ENCODE measurements at regions not wholly inside any gene's neighbourhood (a gene's known extent, or its start where the extent isn't known, plus 50 kb on each side); places are given as distances from the start of the nearest gene placed in this dataset.

DNA sequence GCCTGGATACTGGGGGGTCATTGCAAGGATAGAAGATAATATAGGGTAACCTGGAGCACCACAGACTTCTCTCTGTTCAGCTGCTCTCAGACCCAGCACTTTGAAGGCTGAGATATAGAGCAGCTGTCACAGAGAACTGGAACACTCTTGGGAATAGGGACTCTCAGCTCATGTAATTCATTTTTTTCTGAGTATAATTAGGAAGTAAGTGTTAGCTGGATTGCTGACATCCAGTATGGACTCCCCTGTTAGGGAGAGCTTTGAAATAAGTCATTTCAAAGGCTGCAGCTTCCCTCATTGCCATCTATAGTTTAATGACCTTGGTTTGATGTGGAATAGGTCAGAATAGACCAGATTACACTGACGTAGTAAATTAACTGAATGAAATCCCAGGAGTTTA, 120.8 kb upstream of the POU2AF2 start:
- no peak for ATAC-seq (replicated peaks)

DNA sequence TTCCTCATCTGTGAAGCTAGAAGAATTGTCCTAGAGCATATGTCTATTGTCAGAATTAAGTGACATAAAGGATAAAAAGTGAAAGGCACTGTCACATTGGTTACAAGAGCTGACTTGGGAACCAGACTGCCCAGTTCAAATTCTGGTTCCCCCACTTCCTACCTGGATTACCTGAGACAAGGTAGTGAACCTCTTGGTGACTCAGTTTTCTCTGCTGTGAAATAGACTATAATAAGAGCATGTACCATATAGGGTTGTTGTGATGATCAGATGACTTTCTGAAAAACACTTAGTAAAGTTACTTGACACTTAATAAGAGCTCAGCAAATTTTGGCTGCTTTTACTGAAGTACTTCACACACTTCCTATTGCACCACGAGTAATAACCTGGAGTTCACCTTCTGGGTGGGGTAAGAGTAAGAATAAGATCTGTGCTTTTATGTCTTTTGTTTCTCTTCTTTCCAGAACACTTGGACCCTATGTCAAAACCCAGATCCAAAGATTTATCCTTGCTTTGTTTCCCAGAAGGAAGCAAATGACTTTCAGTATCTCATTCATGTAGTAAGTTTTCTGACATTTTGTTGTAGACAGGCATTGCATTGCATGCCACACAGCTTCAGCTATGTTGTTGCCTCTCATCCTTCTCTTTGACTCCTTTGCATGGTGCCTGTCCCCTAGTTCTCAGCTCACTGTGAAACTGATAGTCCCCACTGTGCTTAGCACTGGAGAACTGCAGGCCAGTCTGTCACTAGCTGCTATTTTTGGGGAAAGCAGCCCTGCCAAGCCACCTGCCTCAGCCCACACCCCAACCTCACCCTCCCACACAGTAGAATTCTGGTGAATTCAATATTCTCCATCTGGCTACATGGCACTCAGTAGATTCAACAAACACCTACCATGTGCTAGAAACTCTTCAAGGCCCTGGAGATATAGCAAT, 121.8 kb upstream of the POU2AF2 start:
- ATAC-seq (replicated peaks) = no peak
- DNase-seq = no peak
- Mint-ChIP-seq H3K36me3 (ENCODE audit: insufficient read depth) (no peaks in the 10 kb centered on the region), H3K27ac (no peak overlapping the region), H3K4me3 (no peak overlapping the region), H3K9me3 (no peaks in the 10 kb centered on the region), H3K27me3 (peaks cover 0 to 10% of the 10 kb centered on the region in 2 donors), H3K4me1 (ENCODE audit: low read depth in 2 of 2) (no peaks in the 10 kb centered on the region)

More for the DNA sequence above, 120.8 kb upstream of the POU2AF2 start:
- Mint-ChIP-seq H3K27ac (no peak overlapping the region), H3K4me1 (ENCODE audit: low read depth in 2 of 2) (no peaks in the 10 kb centered on the region), H3K9me3 (no peaks in the 10 kb centered on the region), H3K27me3 (peaks cover 0 to 10% of the 10 kb centered on the region in 2 donors), H3K4me3 (no peak overlapping the region), H3K36me3 (ENCODE audit: insufficient read depth) (no peaks in the 10 kb centered on the region)
- no peak for DNase-seq

DNA sequence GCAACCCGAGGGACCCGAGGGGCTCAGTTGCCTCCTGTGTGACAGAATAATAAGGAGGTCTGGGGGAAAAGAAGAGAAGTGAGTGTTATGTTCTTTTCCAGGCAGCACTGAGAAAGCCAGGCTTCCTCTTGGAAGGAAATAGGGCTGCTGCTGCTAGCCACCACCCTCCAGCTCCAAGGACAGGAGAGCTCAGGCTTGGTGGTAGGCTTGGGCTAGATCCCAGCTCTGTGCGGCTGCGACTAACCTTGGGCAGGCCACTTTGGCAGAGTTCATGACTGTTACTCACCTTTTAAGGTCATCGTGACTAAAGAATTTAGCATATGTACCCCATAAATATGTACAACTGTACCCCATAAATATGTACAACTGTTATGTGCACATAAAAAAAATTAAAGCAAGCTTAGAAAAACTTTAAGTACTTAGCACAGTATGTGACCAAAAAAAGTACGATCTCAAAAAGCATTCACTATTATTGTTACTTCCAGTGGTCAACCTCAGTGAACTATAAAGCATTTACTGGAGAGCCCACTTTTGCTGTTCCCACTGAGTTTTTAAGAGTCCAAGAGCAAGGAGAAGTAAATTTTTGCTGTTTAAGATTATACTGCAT, 124.7 kb upstream of the POU2AF2 start:
- Mint-ChIP-seq H3K4me3 (no peak overlapping the region), H3K27me3 (peaks cover 0 to 10% of the 10 kb centered on the region in 2 donors), H3K27ac (no peak overlapping the region), H3K36me3 (ENCODE audit: insufficient read depth) (no peaks in the 10 kb centered on the region), H3K4me1 (ENCODE audit: low read depth in 2 of 2) (no peaks in the 10 kb centered on the region), H3K9me3 (no peaks in the 10 kb centered on the region)
- ATAC-seq (replicated peaks) (no peak), DNase-seq (no peak)

DNA sequence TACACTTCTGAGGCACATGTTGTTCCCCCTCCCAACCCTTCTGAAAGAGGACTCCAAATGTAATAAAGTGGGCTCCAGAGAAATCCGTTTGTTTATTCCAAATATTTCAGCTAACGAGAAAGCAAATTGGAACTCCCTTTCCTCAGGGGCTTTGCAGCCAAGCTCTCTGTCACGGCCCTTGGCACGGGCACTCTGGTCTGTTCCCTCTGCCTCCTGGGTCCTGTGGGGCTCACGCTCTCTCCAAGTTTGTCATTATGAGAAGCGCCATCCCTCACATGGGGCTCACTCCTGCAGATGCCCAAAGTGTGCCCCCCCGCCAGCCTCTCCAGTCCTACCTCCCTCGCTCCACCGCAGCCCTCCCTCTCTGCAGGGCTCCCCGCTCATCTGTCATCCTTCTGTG, 125.4 kb upstream of the POU2AF2 start:
- DNase-seq (no peak), ATAC-seq (replicated peaks) (no peak)
- H3K36me3 Mint-ChIP-seq (ENCODE audit: insufficient read depth) = no peaks in the 10 kb centered on the region
- H3K27me3 Mint-ChIP-seq = peaks cover 0 to 10% of the 10 kb centered on the region in 2 donors
- H3K4me3 Mint-ChIP-seq = no peak overlapping the region
- H3K27ac Mint-ChIP-seq = no peak overlapping the region
- no peaks in the 10 kb centered on the region for H3K9me3 Mint-ChIP-seq
- no peaks in the 10 kb centered on the region for H3K4me1 Mint-ChIP-seq (ENCODE audit: low read depth in 2 of 2)

DNA sequence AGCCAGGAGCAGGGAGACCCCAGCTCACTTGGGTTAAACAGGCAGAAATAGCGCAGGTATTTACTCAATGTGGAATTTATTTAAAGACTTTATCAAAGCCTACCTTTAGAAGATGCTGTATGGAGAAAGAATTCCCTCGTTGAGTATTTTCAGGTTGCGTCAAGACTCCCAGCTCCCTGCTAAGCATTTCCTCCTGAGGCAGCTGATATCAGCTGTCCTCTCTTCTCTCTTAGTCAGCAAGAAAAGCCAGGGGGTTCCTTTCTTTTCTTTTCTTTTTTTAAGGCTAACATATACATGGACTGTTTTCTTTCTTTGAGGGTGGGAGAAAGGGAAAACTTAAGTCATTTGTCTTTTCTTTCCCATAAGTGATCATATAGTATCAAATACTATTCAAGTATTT, 125.8 kb upstream of the POU2AF2 start:
- no peak for DNase-seq
- ATAC-seq (replicated peaks) = no peak
- no peak overlapping the region for H3K27ac Mint-ChIP-seq
- no peaks in the 10 kb centered on the region for H3K9me3 Mint-ChIP-seq
- no peaks in the 10 kb centered on the region for H3K4me1 Mint-ChIP-seq (ENCODE audit: low read depth in 2 of 2)
- no peak overlapping the region for H3K4me3 Mint-ChIP-seq
- H3K27me3 Mint-ChIP-seq = peaks cover 0 to 10% of the 10 kb centered on the region in 2 donors
- no peaks in the 10 kb centered on the region for H3K36me3 Mint-ChIP-seq (ENCODE audit: insufficient read depth)

DNA sequence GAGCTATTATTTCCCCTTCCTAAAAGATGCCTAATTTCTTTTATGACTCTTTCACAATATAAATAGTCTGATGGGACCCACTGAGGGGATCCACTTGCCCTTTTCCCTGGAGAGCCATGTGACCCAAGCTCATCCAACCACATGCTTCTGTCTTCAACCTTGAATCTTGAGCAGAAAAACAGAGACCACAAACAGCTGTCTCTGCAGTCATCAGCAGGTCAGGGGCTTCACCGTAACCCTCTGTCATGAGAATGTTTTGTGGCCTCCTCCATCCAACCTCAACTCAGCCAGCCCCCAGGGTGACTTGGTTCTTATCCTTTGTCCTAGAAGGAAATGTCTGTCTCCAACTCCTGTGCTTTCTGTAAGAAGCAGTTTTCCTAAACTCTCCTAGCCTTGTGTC, 129.6 kb upstream of the POU2AF2 start:
- Mint-ChIP-seq H3K36me3 (ENCODE audit: insufficient read depth) (no peaks in the 10 kb centered on the region), H3K27ac (no peak overlapping the region), H3K27me3 (peaks cover 0 to 10% of the 10 kb centered on the region in 2 donors), H3K4me1 (ENCODE audit: low read depth in 2 of 2) (no peaks in the 10 kb centered on the region), H3K4me3 (no peak overlapping the region), H3K9me3 (no peaks in the 10 kb centered on the region)
- DNase-seq (no peak), ATAC-seq (replicated peaks) (no peak)

DNA sequence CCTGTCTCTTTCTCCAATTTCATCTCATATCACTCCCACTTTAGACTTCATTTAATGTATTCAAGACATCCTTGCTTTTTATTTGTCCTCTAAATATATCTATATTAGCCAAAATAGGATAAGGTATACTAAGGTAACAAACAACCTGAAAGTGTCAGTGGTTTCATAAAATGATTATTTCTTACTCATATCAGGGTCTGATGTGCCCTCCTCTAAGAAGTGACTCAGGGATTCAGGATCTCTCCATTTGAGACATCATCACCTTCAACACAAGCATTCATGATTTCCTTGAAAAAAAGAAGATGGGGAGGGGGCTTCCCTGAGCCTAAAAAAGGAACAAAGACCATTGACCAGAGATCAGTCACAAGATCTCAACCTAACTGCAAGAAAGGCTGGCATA, 131.4 kb upstream of the POU2AF2 start:
- H3K27me3 Mint-ChIP-seq = no peaks in the 10 kb centered on the region
- no peaks in the 10 kb centered on the region for H3K36me3 Mint-ChIP-seq (ENCODE audit: insufficient read depth)
- DNase-seq (no peak), ATAC-seq (replicated peaks) (no peak)
- H3K27ac Mint-ChIP-seq = no peak overlapping the region
- H3K4me1 Mint-ChIP-seq (ENCODE audit: low read depth in 2 of 2) = no peaks in the 10 kb centered on the region
- no peaks in the 10 kb centered on the region for H3K9me3 Mint-ChIP-seq
- no peak overlapping the region for H3K4me3 Mint-ChIP-seq

DNA sequence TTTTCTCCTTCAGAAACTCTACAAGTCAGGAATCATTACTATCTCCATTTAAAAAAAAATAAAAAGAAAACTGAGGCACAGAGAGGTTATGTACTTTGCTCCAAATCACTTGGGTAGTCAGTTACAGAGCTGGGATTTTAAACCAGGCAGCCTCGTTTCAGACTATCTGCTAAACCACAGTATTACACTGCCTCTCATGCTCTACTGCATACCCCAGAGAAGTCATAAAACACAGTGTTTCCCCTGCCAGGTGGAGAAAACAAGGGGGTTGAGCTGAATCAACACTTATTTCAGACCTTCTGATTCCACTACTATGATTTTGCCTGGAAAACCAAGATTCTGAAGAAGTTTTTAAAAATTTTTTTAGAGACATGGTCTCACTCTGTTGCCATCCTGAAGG, 132.9 kb upstream of the POU2AF2 start:
- H3K27ac Mint-ChIP-seq = no peak overlapping the region
- no peaks in the 10 kb centered on the region for H3K36me3 Mint-ChIP-seq (ENCODE audit: insufficient read depth)
- DNase-seq (no peak), ATAC-seq (replicated peaks) (no peak)
- H3K4me1 Mint-ChIP-seq (ENCODE audit: low read depth in 2 of 2) = no peaks in the 10 kb centered on the region
- no peak overlapping the region for H3K4me3 Mint-ChIP-seq
- H3K27me3 Mint-ChIP-seq = peaks cover 0 to 8% of the 10 kb centered on the region in 2 donors
- H3K9me3 Mint-ChIP-seq = no peaks in the 10 kb centered on the region

DNA sequence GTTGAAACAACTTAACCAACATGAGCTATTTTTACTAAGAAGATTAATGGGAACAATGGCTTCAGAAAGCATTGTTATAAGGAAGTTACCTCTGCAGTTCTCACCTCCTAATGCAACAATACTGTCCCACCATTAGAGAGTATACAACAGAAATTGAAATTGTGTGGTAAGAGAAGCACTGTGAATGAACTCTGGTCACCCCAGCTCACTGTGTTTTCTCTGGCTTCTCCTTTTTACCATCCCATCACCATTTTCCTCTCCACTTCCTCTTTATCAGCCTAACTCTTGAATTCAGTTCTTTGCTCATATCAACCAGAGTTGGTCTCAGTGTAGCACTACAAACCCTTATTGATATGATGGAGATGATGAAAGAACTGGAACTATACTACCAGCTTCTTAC, 138.0 kb upstream of the POU2AF2 start:
- H3K9me3 Mint-ChIP-seq = no peaks in the 10 kb centered on the region
- no peaks in the 10 kb centered on the region for H3K36me3 Mint-ChIP-seq (ENCODE audit: insufficient read depth)
- no peak for DNase-seq
- ATAC-seq (replicated peaks) = no peak
- no peak overlapping the region for H3K4me3 Mint-ChIP-seq
- H3K27me3 Mint-ChIP-seq = peaks cover 9 to 14% of the 10 kb centered on the region in 2 donors
- no peak overlapping the region for H3K27ac Mint-ChIP-seq
- H3K4me1 Mint-ChIP-seq (ENCODE audit: low read depth in 2 of 2) = no peaks in the 10 kb centered on the region

DNA sequence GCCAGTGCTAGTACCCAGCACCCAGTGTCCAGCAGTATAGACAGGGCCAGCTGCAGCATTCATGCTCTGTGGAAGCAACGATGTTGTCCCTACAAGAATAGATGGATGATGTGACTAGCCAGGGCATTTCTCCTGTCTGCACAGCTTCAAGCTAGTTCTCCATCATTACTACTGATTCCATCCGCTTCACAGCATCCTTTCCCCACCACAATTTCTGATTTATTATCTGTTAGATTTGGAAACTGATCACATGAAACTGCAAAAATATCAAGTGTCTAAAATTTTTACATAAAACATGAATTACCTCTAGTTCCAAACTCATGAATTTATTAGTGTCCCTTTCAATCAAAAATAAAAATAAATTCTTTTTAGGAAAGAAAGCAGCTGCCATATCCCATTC, 138.9 kb upstream of the POU2AF2 start:
- no peak overlapping the region for H3K27ac Mint-ChIP-seq
- ATAC-seq (replicated peaks) (no peak), DNase-seq (no peak)
- no peak overlapping the region for H3K4me3 Mint-ChIP-seq
- no peaks in the 10 kb centered on the region for H3K36me3 Mint-ChIP-seq (ENCODE audit: insufficient read depth)
- no peaks in the 10 kb centered on the region for H3K4me1 Mint-ChIP-seq (ENCODE audit: low read depth in 2 of 2)
- H3K27me3 Mint-ChIP-seq = peaks cover 9 to 14% of the 10 kb centered on the region in 2 donors
- H3K9me3 Mint-ChIP-seq = no peaks in the 10 kb centered on the region

DNA sequence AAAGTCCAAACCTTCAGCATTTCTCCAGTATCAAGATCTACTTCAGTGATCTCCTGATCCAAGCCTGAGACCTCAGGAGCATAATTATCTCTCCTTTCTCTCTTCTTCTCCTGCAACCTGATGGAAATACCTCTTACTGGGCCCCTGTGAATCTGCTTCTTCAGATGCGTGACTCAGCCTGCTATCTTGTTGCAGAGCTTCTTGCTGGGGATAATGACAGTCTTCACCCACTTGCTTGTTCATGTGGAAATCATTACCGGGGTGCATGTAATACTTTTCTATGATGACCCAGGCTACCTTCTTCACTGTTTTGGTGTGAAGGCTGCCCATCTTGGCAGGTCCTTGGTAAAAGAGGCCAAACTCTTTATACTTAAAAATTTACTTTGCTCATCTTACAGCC, 140.0 kb upstream of the POU2AF2 start:
- no peaks in the 10 kb centered on the region for H3K9me3 Mint-ChIP-seq
- H3K4me1 Mint-ChIP-seq (ENCODE audit: low read depth in 2 of 2) = no peaks in the 10 kb centered on the region
- no peak for ATAC-seq (replicated peaks)
- H3K36me3 Mint-ChIP-seq (ENCODE audit: insufficient read depth) = no peaks in the 10 kb centered on the region
- H3K27ac Mint-ChIP-seq = no peak overlapping the region
- H3K27me3 Mint-ChIP-seq = peaks cover 14 to 19% of the 10 kb centered on the region in 2 donors
- DNase-seq = no peak
- no peak overlapping the region for H3K4me3 Mint-ChIP-seq

DNA sequence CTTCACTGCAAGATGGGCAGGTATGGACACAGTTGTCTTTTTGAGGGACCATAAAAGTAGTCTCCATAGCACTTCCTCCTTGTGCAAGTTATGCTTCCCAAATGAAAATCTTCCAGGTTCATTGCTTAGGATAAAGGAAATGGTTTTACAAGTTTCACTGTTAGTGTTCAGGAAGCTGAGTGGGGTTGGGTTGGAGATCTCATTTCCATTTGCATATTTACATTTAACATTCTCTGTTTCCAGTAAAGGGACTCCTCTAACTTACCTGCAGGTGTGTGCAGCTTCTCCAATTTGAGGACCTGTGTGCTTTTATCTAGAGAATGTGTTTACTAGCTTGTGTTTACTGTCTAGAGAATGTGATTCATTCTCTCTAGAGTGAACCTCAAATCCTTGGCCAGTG, 141.3 kb upstream of the POU2AF2 start:
- no peak for ATAC-seq (replicated peaks)

DNA sequence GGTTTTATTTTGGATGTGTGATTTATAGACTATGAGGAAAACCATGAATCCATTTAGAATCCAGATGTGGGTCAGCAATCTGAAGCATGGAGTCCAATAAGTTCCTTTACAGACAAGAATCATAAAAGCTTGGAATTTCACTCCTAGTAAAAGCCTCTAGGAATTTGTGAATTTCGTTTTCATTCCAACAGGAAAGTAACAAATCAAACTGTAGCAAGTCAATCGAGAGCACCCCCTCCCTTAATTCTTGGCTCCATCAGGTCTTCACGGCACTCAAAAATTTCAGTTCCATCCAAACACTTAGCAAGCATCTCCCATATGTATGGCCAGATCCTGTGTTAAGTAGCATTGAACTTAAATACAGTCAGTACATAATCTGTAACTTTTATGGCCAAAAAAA, 143.6 kb upstream of the POU2AF2 start:
- DNase-seq (no peak), ATAC-seq (replicated peaks) (no peak)
- H3K27ac Mint-ChIP-seq = no peak overlapping the region
- H3K36me3 Mint-ChIP-seq (ENCODE audit: insufficient read depth) = no peaks in the 10 kb centered on the region
- peaks cover 23 to 31% of the 10 kb centered on the region in 2 donors for H3K27me3 Mint-ChIP-seq
- H3K9me3 Mint-ChIP-seq = no peaks in the 10 kb centered on the region
- no peak overlapping the region for H3K4me3 Mint-ChIP-seq
- no peaks in the 10 kb centered on the region for H3K4me1 Mint-ChIP-seq (ENCODE audit: low read depth in 2 of 2)

More for the DNA sequence above, 141.3 kb upstream of the POU2AF2 start:
- Mint-ChIP-seq H3K4me1 (ENCODE audit: low read depth in 2 of 2) (no peaks in the 10 kb centered on the region), H3K36me3 (ENCODE audit: insufficient read depth) (no peaks in the 10 kb centered on the region), H3K9me3 (no peaks in the 10 kb centered on the region), H3K27me3 (peaks cover 15 to 23% of the 10 kb centered on the region in 2 donors), H3K4me3 (no peak overlapping the region), H3K27ac (no peak overlapping the region)
- DNase-seq = no peak
